HG02973 (cell line): ENCODE measurements at regions not wholly inside any gene's neighbourhood (a gene's known extent, or its start where the extent isn't known, plus 50 kb on each side); places are given as distances from the start of the nearest gene placed in this dataset.
A peak's percentile ranks its signal among the peaks of the same experiment; 100 is the strongest.

Experiments
- ATAC-seq: cut with Tn5 transposase; IDR thresholded peaks from one replicate; pipeline ENCODE4 v1.9.1; 2021; ENCODE audit warnings: moderate library complexity; ENCODE audit not compliant: unreplicated experiment

GRCh38 chr4:4775493-4776004, 83.9 kb upstream of the MSX1 start:
- ATAC-seq = no peak

- ATAC-seq = no peak
These were observed 86.9 kb upstream of the MSX1 start for GRCh38 chr4:4772534-4772933.

- ATAC-seq = no peak
These were observed 88.3 kb upstream of the MSX1 start for GRCh38 chr4:4771160-4771559.

- ATAC-seq = no peak
These were observed 88.9 kb upstream of the MSX1 start for GRCh38 chr4:4770610-4771009.

GRCh38 chr4:4766564-4766963, 92.9 kb upstream of the MSX1 start:
- ATAC-seq = no peak

GRCh38 chr4:4765811-4766210, 93.7 kb upstream of the MSX1 start:
- ATAC-seq = no peak

GRCh38 chr4:4764558-4764905, 94.9 kb upstream of the MSX1 start:
- no peak for ATAC-seq

- ATAC-seq = no peak
These were observed 95.5 kb upstream of the MSX1 start for GRCh38 chr4:4763822-4764557.

GRCh38 chr4:4762909-4763821, 96.3 kb upstream of the MSX1 start:
- peak; percentile 91 for ATAC-seq

GRCh38 chr4:4762300-4762699, 97.2 kb upstream of the MSX1 start:
- no peak for ATAC-seq

GRCh38 chr4:4761128-4761982, 98.1 kb upstream of the MSX1 start:
- no peak for ATAC-seq

GRCh38 chr4:4759883-4760282, 99.6 kb upstream of the MSX1 start:
- no peak for ATAC-seq

- ATAC-seq = no peak
These were observed 100.2 kb upstream of the MSX1 start for GRCh38 chr4:4759232-4759631.

GRCh38 chr4:4758681-4759080, 100.8 kb upstream of the MSX1 start:
- peak; percentile 35 for ATAC-seq

GRCh38 chr4:4755306-4755705, 104.2 kb upstream of the MSX1 start:
- no peak for ATAC-seq

GRCh38 chr4:4754641-4755040, 104.8 kb upstream of the MSX1 start:
- no peak for ATAC-seq

GRCh38 chr4:4753643-4754042, 105.8 kb upstream of the MSX1 start:
- no peak for ATAC-seq

- ATAC-seq = no peak
These were observed 106.7 kb upstream of the MSX1 start for GRCh38 chr4:4752576-4753401.

- no peak for ATAC-seq
These were observed 107.4 kb upstream of the MSX1 start for GRCh38 chr4:4752025-4752424.

- no peak for ATAC-seq
These were observed 109.3 kb upstream of the MSX1 start for GRCh38 chr4:4750187-4750586.
